Transverse colon (tissue), 4 donors: ENCODE measurements at regions not wholly inside any gene's neighbourhood (a gene's known extent, or its start where the extent isn't known, plus 50 kb on each side); places are given as distances from the start of the nearest gene placed in this dataset.

Source experiments
- CTCF ChIP-seq, 5 experiments: fragments of 200-600 bp in 3 of 5; fragments of 450-650 bp in 2 of 5; sonication (generic) in 3 of 5; IDR thresholded peaks; 1 replicate in 2 of 5; 2 replicates in 3 of 5; pipeline ENCODE4 v1.5.1; 2016 to 2017; ENCODE audit warnings: antibody characterized with exemption in 5 of 5, inconsistent platforms in 3 of 5, mild to moderate bottlenecking in 2 of 5, moderate library complexity in 1 of 5
- POLR2A ChIP-seq: fragments of 450-650 bp; IDR thresholded peaks from one replicate; pipeline ENCODE4 v1.6.1; 2016; ENCODE audit warnings: antibody characterized with exemption, mild to moderate bottlenecking, moderate library complexity
- POLR2AphosphoS5 ChIP-seq, 3 donors: sonication (generic); formaldehyde crosslinking; IDR thresholded peaks; one replicate each; pipeline ENCODE4 v1.6.1; 2016; ENCODE audit warnings: antibody characterized with exemption in 3 of 3

- TF ChIP-seq CTCF (IDR thresholded peaks at IDR 0.05) = no peak
- TF ChIP-seq POLR2A = no peak
- no peak for TF ChIP-seq POLR2AphosphoS5 (IDR thresholded peaks at IDR 0.05)
These were observed 340.7 kb downstream of the CNTN3 start for GRCh38 chr3:74273555-74274402.
